HEK293 (cell line): ENCODE measurements at regions not wholly inside any gene's neighbourhood (a gene's known extent, or its start where the extent isn't known, plus 50 kb on each side); places are given as distances from the start of the nearest gene placed in this dataset.

ENCODE experiments used
- FEZF1 ChIP-seq: fragments of 450-650 bp; formaldehyde crosslinking; IDR thresholded peaks from 2 replicates; pipeline ENCODE4 v1.5.1; 2016; ENCODE audit warnings: missing biosample characterization, missing genetic modification characterization
- MYNN ChIP-seq: fragments of 450-650 bp; formaldehyde crosslinking; IDR thresholded peaks from 2 replicates; pipeline ENCODE4 v1.5.1; 2016; ENCODE audit warnings: missing biosample characterization, missing genetic modification characterization, borderline replicate concordance
- RBAK ChIP-seq: fragments of 450-650 bp; formaldehyde crosslinking; IDR thresholded peaks from 2 replicates; pipeline ENCODE4 v1.5.1; 2016; ENCODE audit warnings: missing biosample characterization, missing genetic modification characterization
- SETDB1 ChIP-seq: IDR thresholded peaks from one replicate; pipeline ENCODE4 v1.6.1; 2017; ENCODE audit warnings: mild to moderate bottlenecking, low read length, moderate library complexity, mixed read lengths; ENCODE audit not compliant: insufficient read length
- ZNF324 ChIP-seq: fragments of 450-650 bp; formaldehyde crosslinking; IDR thresholded peaks from 2 replicates; pipeline ENCODE4 v1.5.1; 2016; ENCODE audit warnings: missing biosample characterization, missing genetic modification characterization
- ZNF777 ChIP-seq: fragments of 450-650 bp; formaldehyde crosslinking; IDR thresholded peaks from 2 replicates; pipeline ENCODE4 v1.5.1; 2017; ENCODE audit warnings: missing biosample characterization, missing genetic modification characterization, borderline replicate concordance
- TF ChIP-seq, protein P1 (sequence below): fragments of 450-650 bp; formaldehyde crosslinking; IDR thresholded peaks from 2 replicates; pipeline ENCODE4 v1.5.1; 2016; ENCODE audit warnings: missing biosample characterization, missing genetic modification characterization

DNA sequence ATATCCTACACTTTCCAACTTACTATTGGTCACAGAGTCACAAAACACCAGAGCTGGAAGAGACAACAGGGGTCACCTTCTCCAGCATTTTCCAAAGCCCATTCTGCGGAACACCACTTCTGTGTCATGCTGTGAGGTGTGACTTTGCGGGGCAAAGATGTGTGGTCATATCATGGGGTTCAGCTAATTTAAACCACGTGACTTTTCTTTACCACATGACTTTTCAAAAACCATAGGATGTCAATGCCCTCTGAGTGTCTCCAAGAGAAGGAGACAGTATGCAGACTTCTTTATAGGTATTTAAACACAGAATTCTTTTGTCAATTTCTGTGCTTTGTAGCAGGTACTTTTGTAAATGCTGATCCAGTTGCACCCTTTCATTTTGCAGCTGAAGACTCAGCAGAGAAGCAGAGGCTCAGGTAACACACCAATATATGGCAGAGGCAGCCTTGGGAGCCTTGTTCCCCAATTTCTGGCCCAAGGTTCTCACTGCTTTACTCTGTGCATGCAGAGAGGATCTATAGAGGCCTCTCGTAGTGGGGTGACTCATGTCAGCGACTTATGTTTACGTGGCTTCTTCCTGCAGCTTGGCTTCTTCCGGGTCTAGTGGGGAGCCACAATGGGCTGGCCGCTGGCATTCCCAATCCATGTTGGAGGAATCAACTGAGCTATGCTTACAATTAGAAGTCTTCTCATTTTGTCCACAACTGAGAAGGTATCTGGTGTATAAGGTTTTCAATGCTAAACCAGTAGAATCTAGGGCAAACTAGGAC, 104.0 kb upstream of the RHOBTB1 start:
- TF ChIP-seq SETDB1 = no peak
- no peak for TF ChIP-seq FEZF1 (tag by site-specific recombination)
- TF ChIP-seq, protein P1, sequence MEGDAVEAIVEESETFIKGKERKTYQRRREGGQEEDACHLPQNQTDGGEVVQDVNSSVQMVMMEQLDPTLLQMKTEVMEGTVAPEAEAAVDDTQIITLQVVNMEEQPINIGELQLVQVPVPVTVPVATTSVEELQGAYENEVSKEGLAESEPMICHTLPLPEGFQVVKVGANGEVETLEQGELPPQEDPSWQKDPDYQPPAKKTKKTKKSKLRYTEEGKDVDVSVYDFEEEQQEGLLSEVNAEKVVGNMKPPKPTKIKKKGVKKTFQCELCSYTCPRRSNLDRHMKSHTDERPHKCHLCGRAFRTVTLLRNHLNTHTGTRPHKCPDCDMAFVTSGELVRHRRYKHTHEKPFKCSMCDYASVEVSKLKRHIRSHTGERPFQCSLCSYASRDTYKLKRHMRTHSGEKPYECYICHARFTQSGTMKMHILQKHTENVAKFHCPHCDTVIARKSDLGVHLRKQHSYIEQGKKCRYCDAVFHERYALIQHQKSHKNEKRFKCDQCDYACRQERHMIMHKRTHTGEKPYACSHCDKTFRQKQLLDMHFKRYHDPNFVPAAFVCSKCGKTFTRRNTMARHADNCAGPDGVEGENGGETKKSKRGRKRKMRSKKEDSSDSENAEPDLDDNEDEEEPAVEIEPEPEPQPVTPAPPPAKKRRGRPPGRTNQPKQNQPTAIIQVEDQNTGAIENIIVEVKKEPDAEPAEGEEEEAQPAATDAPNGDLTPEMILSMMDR (tag by site-specific recombination) = no peak
- no peak for TF ChIP-seq MYNN
- TF ChIP-seq RBAK (tag by site-specific recombination) = no peak
- TF ChIP-seq ZNF324 = no peak
- no peak for TF ChIP-seq ZNF777 (tag by site-specific recombination)
